Tibial artery (tissue), 4 donors: ENCODE measurements at regions not wholly inside any gene's neighbourhood (a gene's known extent, or its start where the extent isn't known, plus 50 kb on each side); places are given as distances from the start of the nearest gene placed in this dataset.

ENCODE experiments used
- DNase-seq, 2 donors: peaks; one replicate each; pipeline ENCODE4 v3.0.0-alpha.2; 2019
- H3K27ac ChIP-seq, 2 donors: fragments of 200-600 bp; sonication (generic) in 1 of 2; 1 replicate in 1 of 2; 2 replicates in 1 of 2; pipeline ENCODE4 v1.5.1; 2018 to 2019; ENCODE audit warnings: mild to moderate bottlenecking in 1 of 2
- H3K27me3 ChIP-seq, 2 donors: fragments of 200-600 bp; sonication (generic) in 1 of 2; one replicate each; pipeline versions ENCODE4 v1.5.1 to v1.6.0; 2016 to 2019
- H3K36me3 ChIP-seq, 3 donors: fragments of 200-600 bp; sonication (generic) in 2 of 3; one replicate each; pipeline ENCODE4 v1.5.1; 2016 to 2019; ENCODE audit warnings: mild to moderate bottlenecking in 2 of 3
- H3K4me1 ChIP-seq, 4 donors: fragments of 200-600 bp; sonication (generic) in 2 of 4; 1 replicate in 3 of 4; 2 replicates in 1 of 4; pipeline ENCODE4 v1.5.1; 2016 to 2019
- H3K4me3 ChIP-seq, 2 donors: fragments of 200-600 bp; sonication (generic) in 1 of 2; 1 replicate in 1 of 2; 2 replicates in 1 of 2; pipeline ENCODE4 v1.5.1; 2018 to 2019; ENCODE audit warnings: mild to moderate bottlenecking in 2 of 2
- H3K9me3 ChIP-seq, 3 donors: fragments of 200-600 bp; sonication (generic) in 1 of 3; one replicate each; pipeline ENCODE4 v1.5.1; 2016 to 2019
- intact Hi-C: fragments of 100-400 bp; cut with DNase I; formaldehyde crosslinking; loops from one replicate; pipeline ENCODE4 v1.15.0; 2023; ENCODE audit warnings: low total_unique reads
- TF ChIP-seq, protein P1 (sequence below), 2 experiments: fragments of 200-600 bp in 1 of 2; fragments of 450-650 bp in 1 of 2; IDR thresholded peaks; one replicate each; pipeline ENCODE4 v1.5.1; 2017 to 2019; ENCODE audit warnings: antibody characterized with exemption in 2 of 2, mild to moderate bottlenecking in 1 of 2, moderate library complexity in 1 of 2

DNA sequence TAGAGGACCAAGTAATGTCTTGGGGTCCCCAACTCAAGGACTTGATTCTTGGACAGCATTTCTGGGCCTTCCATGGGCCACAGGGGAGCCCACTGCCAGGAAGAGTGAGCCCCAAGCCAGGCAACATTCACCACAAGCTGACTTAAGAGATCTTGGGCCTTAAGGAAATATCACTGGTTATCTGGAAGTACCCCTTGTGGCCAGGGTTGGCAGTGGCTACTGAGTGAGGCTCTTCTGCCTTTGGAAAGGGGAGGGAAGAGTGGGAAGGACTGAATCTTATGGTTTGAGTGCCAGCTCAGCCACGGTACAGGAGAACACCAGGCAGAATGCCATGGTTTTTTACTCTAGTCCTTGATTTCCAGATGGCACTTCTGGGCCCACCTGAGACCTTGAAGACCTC lies 228.9 kb upstream of the RGS18 start:
- intact Hi-C loops = no loop called here
- no peak overlapping the region for H3K4me3 ChIP-seq
- no peaks in the 10 kb centered on the region for H3K4me1 ChIP-seq
- TF ChIP-seq, protein P1, sequence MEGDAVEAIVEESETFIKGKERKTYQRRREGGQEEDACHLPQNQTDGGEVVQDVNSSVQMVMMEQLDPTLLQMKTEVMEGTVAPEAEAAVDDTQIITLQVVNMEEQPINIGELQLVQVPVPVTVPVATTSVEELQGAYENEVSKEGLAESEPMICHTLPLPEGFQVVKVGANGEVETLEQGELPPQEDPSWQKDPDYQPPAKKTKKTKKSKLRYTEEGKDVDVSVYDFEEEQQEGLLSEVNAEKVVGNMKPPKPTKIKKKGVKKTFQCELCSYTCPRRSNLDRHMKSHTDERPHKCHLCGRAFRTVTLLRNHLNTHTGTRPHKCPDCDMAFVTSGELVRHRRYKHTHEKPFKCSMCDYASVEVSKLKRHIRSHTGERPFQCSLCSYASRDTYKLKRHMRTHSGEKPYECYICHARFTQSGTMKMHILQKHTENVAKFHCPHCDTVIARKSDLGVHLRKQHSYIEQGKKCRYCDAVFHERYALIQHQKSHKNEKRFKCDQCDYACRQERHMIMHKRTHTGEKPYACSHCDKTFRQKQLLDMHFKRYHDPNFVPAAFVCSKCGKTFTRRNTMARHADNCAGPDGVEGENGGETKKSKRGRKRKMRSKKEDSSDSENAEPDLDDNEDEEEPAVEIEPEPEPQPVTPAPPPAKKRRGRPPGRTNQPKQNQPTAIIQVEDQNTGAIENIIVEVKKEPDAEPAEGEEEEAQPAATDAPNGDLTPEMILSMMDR (IDR thresholded peaks at IDR 0.05) = no peak
- DNase-seq = no peak
- no peaks in the 10 kb centered on the region for H3K36me3 ChIP-seq
- H3K9me3 ChIP-seq = peaks cover 0 to 5% (median 0%) of the 10 kb centered on the region in 3 donors
- no peaks in the 10 kb centered on the region for H3K27me3 ChIP-seq
- no peak overlapping the region for H3K27ac ChIP-seq

DNA sequence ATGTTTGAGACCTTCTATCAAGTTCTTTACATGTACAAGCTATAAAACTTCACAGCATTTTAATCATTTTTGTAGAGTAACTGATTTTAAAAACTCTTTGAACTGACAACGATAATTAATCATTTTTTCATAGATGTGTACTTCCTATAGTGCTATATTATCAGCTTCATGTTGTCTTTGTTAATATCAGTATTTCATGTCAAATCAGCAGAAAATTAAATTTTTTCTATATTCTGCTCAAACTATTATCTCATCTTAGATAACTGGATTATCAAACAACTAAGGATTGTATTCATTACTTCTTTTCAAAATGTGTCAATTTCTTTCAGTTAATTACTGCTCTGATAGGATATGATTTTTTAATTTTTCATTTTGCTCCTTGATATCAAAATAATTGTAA lies 214.6 kb upstream of the RGS18 start:
- intact Hi-C loops = no loop called here
- DNase-seq = no peak
- Histone ChIP-seq H3K27ac (no peak overlapping the region), H3K36me3 (no peaks in the 10 kb centered on the region), H3K4me3 (no peak overlapping the region), H3K9me3 (no peaks in the 10 kb centered on the region), H3K27me3 (no peaks in the 10 kb centered on the region), H3K4me1 (no peaks in the 10 kb centered on the region)
- TF ChIP-seq, protein P1 (IDR thresholded peaks at IDR 0.05) = no peak

DNA sequence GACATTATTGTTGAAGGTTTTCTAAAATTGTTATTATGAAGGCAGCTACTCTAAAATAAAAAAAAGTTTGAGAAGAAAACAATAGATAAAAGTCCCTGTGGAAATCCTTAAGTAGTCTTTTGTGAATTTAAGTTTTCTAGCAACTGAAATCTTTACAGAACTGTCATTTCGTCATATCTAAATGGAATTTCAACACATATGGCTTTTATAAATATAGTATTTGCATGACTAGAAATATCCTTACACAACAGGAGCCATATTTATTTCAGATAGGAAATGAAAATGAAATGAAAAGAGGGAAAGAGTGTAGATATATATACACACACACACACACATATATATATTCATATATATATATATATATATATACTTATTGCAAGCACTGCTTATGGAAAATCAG lies 204.7 kb upstream of the RGS18 start:
- no peak overlapping the region for H3K4me3 ChIP-seq
- TF ChIP-seq, protein P1 (IDR thresholded peaks at IDR 0.05) = no peak
- no peaks in the 10 kb centered on the region for H3K36me3 ChIP-seq
- DNase-seq = no peak
- no peaks in the 10 kb centered on the region for H3K4me1 ChIP-seq
- intact Hi-C loops = no loop called here
- H3K27me3 ChIP-seq = no peaks in the 10 kb centered on the region
- no peaks in the 10 kb centered on the region for H3K9me3 ChIP-seq
- H3K27ac ChIP-seq = no peak overlapping the region

DNA sequence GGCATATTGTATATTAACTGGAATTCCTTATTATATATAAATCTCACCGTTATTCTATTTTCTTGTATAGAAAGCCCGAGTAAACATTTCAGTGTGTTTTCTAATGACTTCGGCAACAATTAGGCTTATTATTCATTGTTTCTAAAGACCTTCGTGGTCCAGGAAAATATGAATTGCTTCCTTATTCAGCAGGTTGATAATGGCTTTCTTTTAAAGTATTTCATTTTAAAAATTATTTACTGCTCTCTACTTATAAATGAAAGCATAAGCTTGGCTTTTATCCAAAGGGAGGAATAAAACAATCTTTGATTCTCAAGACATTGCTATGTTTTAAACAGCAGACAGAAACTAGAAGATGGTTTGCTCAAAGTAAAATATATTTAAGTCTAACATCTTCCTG lies 198.4 kb upstream of the RGS18 start:
- TF ChIP-seq, protein P1 (IDR thresholded peaks at IDR 0.05) = no peak
- Histone ChIP-seq H3K4me1 (no peaks in the 10 kb centered on the region), H3K36me3 (no peaks in the 10 kb centered on the region), H3K9me3 (no peaks in the 10 kb centered on the region), H3K27me3 (no peaks in the 10 kb centered on the region), H3K4me3 (no peak overlapping the region), H3K27ac (no peak overlapping the region)
- no peak for DNase-seq
- intact Hi-C loops = no loop called here

DNA sequence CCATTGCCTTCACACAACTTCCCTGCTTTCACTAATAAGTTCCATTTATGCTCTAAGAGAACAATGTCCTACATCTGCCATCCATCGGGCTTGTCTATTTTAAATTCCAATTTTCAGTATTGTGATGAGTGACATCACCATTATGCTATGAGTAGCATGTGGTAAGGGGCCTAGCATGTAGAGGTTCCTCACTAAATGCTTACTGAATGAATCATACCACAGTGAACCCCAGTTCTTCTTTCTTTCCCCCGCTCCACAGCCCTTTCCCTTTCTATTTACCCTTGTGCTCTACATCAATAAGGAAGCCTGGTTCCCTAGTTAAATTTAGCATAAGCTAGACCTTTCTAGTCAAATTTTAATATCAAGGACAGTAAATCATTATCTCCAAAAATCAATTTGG lies 195.0 kb upstream of the RGS18 start:
- Histone ChIP-seq H3K9me3 (no peaks in the 10 kb centered on the region), H3K4me3 (no peak overlapping the region), H3K27me3 (no peaks in the 10 kb centered on the region), H3K36me3 (no peaks in the 10 kb centered on the region), H3K27ac (no peak overlapping the region), H3K4me1 (no peaks in the 10 kb centered on the region)
- intact Hi-C loops = no loop called here
- no peak for DNase-seq
- TF ChIP-seq, protein P1 (IDR thresholded peaks at IDR 0.05) = no peak

DNA sequence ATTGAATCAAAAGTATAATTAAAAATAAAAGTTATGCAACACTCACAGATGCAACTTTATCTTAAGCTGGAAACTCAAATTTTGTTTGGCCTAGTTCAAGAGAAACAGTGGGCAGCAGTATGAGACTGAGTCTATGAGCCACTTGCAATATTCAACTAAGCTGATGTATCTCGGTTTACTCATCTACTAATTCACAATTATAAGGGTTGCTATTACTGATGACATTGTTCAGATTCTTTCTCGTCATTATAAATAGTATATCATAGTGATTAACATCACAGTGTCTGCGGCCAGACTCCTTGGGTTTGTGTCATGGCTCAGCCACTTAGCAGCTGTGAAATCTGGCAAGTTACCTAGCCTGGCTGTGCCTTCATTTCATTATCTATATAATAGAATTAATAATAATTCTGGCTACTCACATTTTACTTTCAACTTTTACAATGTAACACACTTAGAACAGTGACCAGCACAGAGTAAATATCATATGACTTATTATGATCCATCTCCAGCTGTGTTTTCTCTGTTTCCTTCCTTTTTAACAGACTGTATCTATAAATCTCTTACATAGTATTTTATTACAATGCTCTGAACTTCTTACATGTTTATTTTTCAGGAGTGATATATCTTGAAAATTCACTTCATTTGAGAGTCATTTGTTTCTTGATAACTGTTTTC lies 194.3 kb upstream of the RGS18 start:
- Histone ChIP-seq H3K4me1 (no peaks in the 10 kb centered on the region), H3K36me3 (no peaks in the 10 kb centered on the region), H3K9me3 (no peaks in the 10 kb centered on the region), H3K27ac (no peak overlapping the region), H3K4me3 (no peak overlapping the region), H3K27me3 (no peaks in the 10 kb centered on the region)
- intact Hi-C loops = no loop called here
- no peak for DNase-seq
- TF ChIP-seq, protein P1 (IDR thresholded peaks at IDR 0.05) = no peak
